ENCODE measurements at regions not wholly inside any gene's neighbourhood (a gene's known extent, or its start where the extent isn't known, plus 50 kb on each side); places are given as distances from the start of the nearest gene placed in this dataset.

DNA sequence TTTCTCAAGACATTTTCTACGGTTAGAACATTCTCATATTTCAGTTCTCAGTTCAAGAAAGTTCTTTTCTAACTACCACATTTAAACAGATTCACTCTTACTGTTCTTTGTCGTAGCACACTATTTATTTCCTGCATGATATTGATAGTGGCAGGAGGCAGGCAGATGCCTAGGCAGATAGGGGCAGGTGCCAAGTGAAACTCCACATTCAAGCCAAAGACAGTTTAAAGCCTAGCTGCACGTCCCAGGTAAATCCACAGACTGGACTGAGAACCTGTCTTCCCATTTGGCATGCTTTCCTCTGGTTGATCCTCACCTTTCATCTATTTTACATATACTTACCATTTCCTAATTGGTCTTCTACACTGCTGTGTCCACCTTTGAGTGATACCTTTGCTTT is 359.3 kb downstream of the TMX3 start:
- no peaks in the 10 kb centered on the region for H4K20me1 ChIP-seq (ENCODE audit: control insufficient read depth, insufficient read depth, low read depth, low read length)
- H3K36me3 ChIP-seq (ENCODE audit: control insufficient read depth, low read length) = no peaks in the 10 kb centered on the region
- no peak overlapping the region for H3K27ac ChIP-seq (ENCODE audit: low read depth, low read length)
- TF ChIP-seq EZH2phosphoT487 (IDR thresholded peaks at IDR 0.05; ENCODE audit: borderline replicate concordance, low read length) = no peak
- TF ChIP-seq, protein P1, sequence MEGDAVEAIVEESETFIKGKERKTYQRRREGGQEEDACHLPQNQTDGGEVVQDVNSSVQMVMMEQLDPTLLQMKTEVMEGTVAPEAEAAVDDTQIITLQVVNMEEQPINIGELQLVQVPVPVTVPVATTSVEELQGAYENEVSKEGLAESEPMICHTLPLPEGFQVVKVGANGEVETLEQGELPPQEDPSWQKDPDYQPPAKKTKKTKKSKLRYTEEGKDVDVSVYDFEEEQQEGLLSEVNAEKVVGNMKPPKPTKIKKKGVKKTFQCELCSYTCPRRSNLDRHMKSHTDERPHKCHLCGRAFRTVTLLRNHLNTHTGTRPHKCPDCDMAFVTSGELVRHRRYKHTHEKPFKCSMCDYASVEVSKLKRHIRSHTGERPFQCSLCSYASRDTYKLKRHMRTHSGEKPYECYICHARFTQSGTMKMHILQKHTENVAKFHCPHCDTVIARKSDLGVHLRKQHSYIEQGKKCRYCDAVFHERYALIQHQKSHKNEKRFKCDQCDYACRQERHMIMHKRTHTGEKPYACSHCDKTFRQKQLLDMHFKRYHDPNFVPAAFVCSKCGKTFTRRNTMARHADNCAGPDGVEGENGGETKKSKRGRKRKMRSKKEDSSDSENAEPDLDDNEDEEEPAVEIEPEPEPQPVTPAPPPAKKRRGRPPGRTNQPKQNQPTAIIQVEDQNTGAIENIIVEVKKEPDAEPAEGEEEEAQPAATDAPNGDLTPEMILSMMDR (IDR thresholded peaks at IDR 0.05; ENCODE audit: low read depth, low read length, poor library complexity, severe bottlenecking) = no peak
- H3F3A ChIP-seq (ENCODE audit: control insufficient read depth, insufficient read depth) = no peaks in the 10 kb centered on the region
- H3K9me3 ChIP-seq (ENCODE audit: control insufficient read depth, insufficient read depth, low read length) = peaks cover 11% of the 10 kb centered on the region; the same call in 1 of the 2 replicates
- H3K4me1 ChIP-seq (ENCODE audit: control insufficient read depth, low read length) = no peaks in the 10 kb centered on the region
- H3K9me2 ChIP-seq (replicated peaks; ENCODE audit: control insufficient read depth, low read length) = no peaks in the 10 kb centered on the region
- no peak overlapping the region for H3K4me2 ChIP-seq (ENCODE audit: low read length)
- no peaks in the 10 kb centered on the region for H3K79me2 ChIP-seq (ENCODE audit: control insufficient read depth, low read length)
- no peak overlapping the region for H3K4me3 ChIP-seq (ENCODE audit: low read length)
- no peaks in the 10 kb centered on the region for H3K27me3 ChIP-seq (ENCODE audit: control insufficient read depth, low read length)

DNA sequence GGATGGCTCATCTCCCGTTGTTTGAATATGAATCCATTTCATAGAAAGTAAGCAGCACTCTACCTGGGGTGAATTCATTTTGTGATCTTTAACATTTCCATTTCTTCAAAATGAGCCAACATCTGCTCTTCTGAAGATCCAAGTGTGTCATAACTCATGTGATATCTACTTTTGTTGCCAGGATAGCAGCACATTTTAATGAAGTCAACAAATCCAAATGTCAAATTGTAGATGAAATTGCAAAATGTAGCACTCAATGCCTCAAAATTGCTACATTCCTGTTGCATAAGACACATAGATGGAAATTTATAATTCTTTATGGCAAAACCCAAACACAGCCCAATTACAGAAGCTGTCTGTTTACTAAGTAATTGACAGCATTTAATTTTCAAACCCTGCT is 360.7 kb downstream of the TMX3 start:
- Histone ChIP-seq H3K4me2 (ENCODE audit: low read length) (no peak overlapping the region), H3K9me3 (ENCODE audit: control insufficient read depth, insufficient read depth, low read length) (peaks cover 11% of the 10 kb centered on the region; the same call in 1 of the 2 replicates), H3K79me2 (ENCODE audit: control insufficient read depth, low read length) (no peaks in the 10 kb centered on the region), H3K36me3 (ENCODE audit: control insufficient read depth, low read length) (no peaks in the 10 kb centered on the region), H3K27ac (ENCODE audit: low read depth, low read length) (no peak overlapping the region), H3F3A (ENCODE audit: control insufficient read depth, insufficient read depth) (no peaks in the 10 kb centered on the region), H3K9me2 (replicated peaks; ENCODE audit: control insufficient read depth, low read length) (no peaks in the 10 kb centered on the region), H4K20me1 (ENCODE audit: control insufficient read depth, insufficient read depth, low read depth, low read length) (no peaks in the 10 kb centered on the region), H3K27me3 (ENCODE audit: control insufficient read depth, low read length) (no peaks in the 10 kb centered on the region), H3K4me1 (ENCODE audit: control insufficient read depth, low read length) (no peaks in the 10 kb centered on the region), H3K4me3 (ENCODE audit: low read length) (no peak overlapping the region)
- TF ChIP-seq EZH2phosphoT487 (IDR thresholded peaks at IDR 0.05; ENCODE audit: borderline replicate concordance, low read length) = no peak
- TF ChIP-seq, protein P1 (IDR thresholded peaks at IDR 0.05; ENCODE audit: low read depth, low read length, poor library complexity, severe bottlenecking) = no peak

DNA sequence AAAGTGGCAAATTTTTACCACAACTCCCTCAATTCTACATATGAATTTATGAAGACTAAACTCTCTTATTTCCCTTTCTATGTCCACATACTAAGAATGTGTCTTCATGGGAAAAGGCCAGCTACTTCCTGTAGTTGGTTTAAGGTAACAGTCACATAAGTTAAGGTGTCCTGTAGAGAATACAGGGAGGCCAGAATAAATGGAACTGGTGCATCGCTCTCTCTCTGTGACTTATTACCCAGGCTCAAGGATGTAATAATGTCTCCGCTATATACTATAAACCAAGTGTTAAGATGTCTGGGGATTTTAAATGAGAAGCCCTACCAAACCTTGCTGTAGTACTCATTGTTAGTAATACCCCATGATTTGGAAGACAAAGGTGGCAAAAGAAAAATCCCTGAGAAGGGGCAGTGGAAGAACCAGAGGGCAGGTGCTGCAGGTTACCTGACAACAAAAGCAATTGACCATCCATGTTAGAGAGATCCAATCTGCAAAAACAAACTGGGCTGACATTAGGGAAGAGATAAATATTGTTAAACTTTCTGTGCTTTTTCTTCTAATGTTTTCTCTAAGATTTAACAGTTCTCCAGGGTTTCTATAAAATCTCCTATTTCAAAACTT is 372.8 kb downstream of the TMX3 start:
- Histone ChIP-seq H3K27me3 (ENCODE audit: control insufficient read depth, low read length) (no peaks in the 10 kb centered on the region), H3K9me3 (ENCODE audit: control insufficient read depth, insufficient read depth, low read length) (no peaks in the 10 kb centered on the region), H3K4me1 (ENCODE audit: control insufficient read depth, low read length) (no peaks in the 10 kb centered on the region), H3K4me3 (ENCODE audit: low read length) (no peak overlapping the region), H3F3A (ENCODE audit: control insufficient read depth, insufficient read depth) (no peaks in the 10 kb centered on the region), H3K36me3 (ENCODE audit: control insufficient read depth, low read length) (no peaks in the 10 kb centered on the region), H3K79me2 (ENCODE audit: control insufficient read depth, low read length) (no peaks in the 10 kb centered on the region), H3K4me2 (ENCODE audit: low read length) (no peak overlapping the region), H3K27ac (ENCODE audit: low read depth, low read length) (no peak overlapping the region), H3K9me2 (replicated peaks; ENCODE audit: control insufficient read depth, low read length) (no peaks in the 10 kb centered on the region), H4K20me1 (ENCODE audit: control insufficient read depth, insufficient read depth, low read depth, low read length) (no peaks in the 10 kb centered on the region)
- no peak for TF ChIP-seq EZH2phosphoT487 (IDR thresholded peaks at IDR 0.05; ENCODE audit: borderline replicate concordance, low read length)
- TF ChIP-seq, protein P1 (IDR thresholded peaks at IDR 0.05; ENCODE audit: low read depth, low read length, poor library complexity, severe bottlenecking) = no peak
